HCT116 (cell line): ENCODE measurements at regions not wholly inside any gene's neighbourhood (a gene's known extent, or its start where the extent isn't known, plus 50 kb on each side); places are given as distances from the start of the nearest gene placed in this dataset.

ENCODE experiments used
- CTCF ChIP-seq, 3 experiments: fragments of 200-600 bp in 1 of 3; sonication (generic) in 1 of 3; IDR thresholded peaks in 2 of 3; conservative IDR thresholded peaks in 1 of 3; 2 replicates each; pipeline ENCODE4 v1.5.1; 2012 to 2017; ENCODE audit warnings: low read depth in 2 of 3, low read length in 2 of 3, antibody characterized with exemption in 1 of 3, borderline replicate concordance in 1 of 3, control low read depth in 1 of 3, mild to moderate bottlenecking in 1 of 3, mixed read lengths in 1 of 3, mixed run types in 1 of 3, moderate library complexity in 1 of 3; ENCODE audit not compliant: insufficient read depth in 1 of 3
- EGR1 ChIP-seq: IDR thresholded peaks from 2 replicates; pipeline ENCODE4 v1.6.1; 2012; ENCODE audit warnings: low read depth
- EZH2 ChIP-seq: fragments of 200-600 bp; sonication (generic); IDR thresholded peaks from 2 replicates; pipeline ENCODE4 v1.6.1; 2017; ENCODE audit warnings: antibody characterized with exemption, mixed run types
- JUND ChIP-seq: IDR thresholded peaks from 2 replicates; pipeline ENCODE4 v1.6.1; 2012
- POLR2A ChIP-seq: IDR thresholded peaks from 2 replicates; pipeline ENCODE4 v1.7.0; 2011; ENCODE audit warnings: borderline replicate concordance; ENCODE audit not compliant: insufficient read depth, insufficient read length; ENCODE audit errors: extremely low read depth
- POLR2AphosphoS5 ChIP-seq: IDR thresholded peaks from 2 replicates; pipeline ENCODE4 v1.6.1; 2011; ENCODE audit warnings: mild to moderate bottlenecking, low read depth, low read length, moderate library complexity
- REST ChIP-seq: IDR thresholded peaks from 2 replicates; pipeline ENCODE4 v1.6.1; 2012; ENCODE audit warnings: low read depth
- TCF7L2 ChIP-seq: IDR thresholded peaks from 2 replicates; pipeline ENCODE4 v1.7.0; 2011; ENCODE audit warnings: borderline replicate concordance, inconsistent platforms; ENCODE audit not compliant: insufficient read depth, insufficient read length; ENCODE audit errors: extremely low read depth

- TF ChIP-seq CTCF (IDR thresholded peaks at IDR 0.05 in 2 of 3, conservative IDR thresholded peaks at IDR 0.05 in 1 of 3; ENCODE audit: borderline replicate concordance in 1 of 3, insufficient read depth in 1 of 3, low read depth in 2 of 3, low read length in 2 of 3) (no peak), EGR1 (no peak), POLR2A (no peak), EZH2 (no peak), REST (no peak), JUND (no peak), POLR2AphosphoS5 (no peak), TCF7L2 (no peak)
Observed at GRCh38 chr5:33114361-33114760, 326.4 kb upstream of the TARS1 start.
